H1 (cell line): ENCODE measurements at regions not wholly inside any gene's neighbourhood (a gene's known extent, or its start where the extent isn't known, plus 50 kb on each side); places are given as distances from the start of the nearest gene placed in this dataset.

Source experiments
- CTCF ChIA-PET: fragments of 300-600 bp; sonication (Branson Sonifier 250); formaldehyde crosslinking; loops from one replicate; lab custom pipeline; 2021; ENCODE audit not compliant: partially characterized antibody; lab: Charles Lee
- POLR2A ChIA-PET: fragments of 300-600 bp; sonication (Branson Sonifier 250); formaldehyde crosslinking; loops from one replicate; lab custom pipeline; 2021; ENCODE audit warnings: inconsistent platforms; ENCODE audit not compliant: partially characterized antibody; lab: Charles Lee
- DNase-seq, 2 experiments: peaks; one replicate each; pipeline versions ENCODE4 v3.0.0 to v3.0.0-alpha.2; 2010 to 2022; ENCODE audit warnings: low spot score in 2 of 2, low read depth in 1 of 2, mixed read lengths in 1 of 2
- FAIRE-seq: peaks from 2 replicates; lab custom pipeline; 2011; peaks lifted over from hg19 to GRCh38; lab: Jason Lieb, UNC
- H2AFZ ChIP-seq: 2 replicates; pipeline ENCODE4 v1.8.1; 2012; ENCODE audit warnings: low read length, inconsistent platforms
- H2AK5ac ChIP-seq: 2 replicates; pipeline ENCODE4 v1.6.1; 2013; ENCODE audit warnings: low read depth, low read length
- H2BK120ac ChIP-seq: replicated peaks from 2 replicates; pipeline ENCODE3; 2013; ENCODE audit warnings: low read depth, low read length, inconsistent platforms
- H2BK12ac ChIP-seq: 2 replicates; pipeline ENCODE4 v1.6.1; 2013; ENCODE audit warnings: low read depth, low read length
- H2BK15ac ChIP-seq: 2 replicates; pipeline ENCODE4 v1.6.1; 2013; ENCODE audit warnings: low read length
- H2BK20ac ChIP-seq: 2 replicates; pipeline ENCODE4 v1.6.1; 2013; ENCODE audit warnings: low read length
- H2BK5ac ChIP-seq: 2 replicates; pipeline ENCODE4 v1.6.1; 2013; ENCODE audit warnings: low read depth, low read length
- H3K14ac ChIP-seq: 2 replicates; pipeline ENCODE4 v1.6.1; 2013; ENCODE audit warnings: inconsistent platforms; ENCODE audit not compliant: insufficient read length
- H3K18ac ChIP-seq: 2 replicates; pipeline ENCODE4 v1.6.1; 2013; ENCODE audit warnings: low read length; ENCODE audit errors: extremely low read depth
- H3K23ac ChIP-seq: 2 replicates; pipeline ENCODE4 v1.6.1; 2013; ENCODE audit warnings: inconsistent platforms; ENCODE audit not compliant: insufficient read length
- H3K23me2 ChIP-seq: 2 replicates; pipeline ENCODE4 v1.6.1; 2013; ENCODE audit warnings: low read depth, low read length
- H3K27ac ChIP-seq: 2 replicates; pipeline ENCODE4 v1.6.1; 2011; ENCODE audit warnings: low read depth, low read length, inconsistent platforms
- H3K27me3 ChIP-seq, 4 experiments: replicated peaks in 1 of 4; 1 replicate in 1 of 4; 2 replicates in 3 of 4; pipeline versions ENCODE4 v1.6.1 to v1.8.1; 2011 to 2013; ENCODE audit warnings: low read length in 3 of 4, mild to moderate bottlenecking in 3 of 4, inconsistent platforms in 2 of 4, mixed read lengths in 2 of 4, moderate library complexity in 1 of 4; ENCODE audit not compliant: control insufficient read depth in 3 of 4, insufficient read depth in 3 of 4; ENCODE audit errors: extremely low read depth in 1 of 4
- H3K36me3 ChIP-seq, 4 experiments: 2 replicates each; pipeline versions ENCODE4 v1.6.1 to v1.8.1; 2011 to 2013; ENCODE audit warnings: mild to moderate bottlenecking in 4 of 4, low read length in 3 of 4, moderate library complexity in 2 of 4, control low read depth in 1 of 4, inconsistent platforms in 1 of 4; ENCODE audit not compliant: insufficient read depth in 4 of 4, control insufficient read depth in 2 of 4
- H3K4ac ChIP-seq: replicated peaks from 2 replicates; pipeline ENCODE3; 2013; ENCODE audit warnings: low read length, low read depth, mixed read lengths, inconsistent platforms; ENCODE audit not compliant: insufficient read length
- H3K4me1 ChIP-seq, 4 experiments: replicated peaks in 1 of 4; 1 replicate in 1 of 4; 2 replicates in 3 of 4; pipeline versions ENCODE4 v1.6.1 to v1.8.1; 2011 to 2013; ENCODE audit warnings: low read length in 3 of 4, inconsistent platforms in 2 of 4, mixed read lengths in 1 of 4; ENCODE audit not compliant: insufficient read depth in 4 of 4, control insufficient read depth in 3 of 4
- H3K4me2 ChIP-seq, 2 experiments: 2 replicates each; pipeline versions ENCODE4 v1.6.1 to v1.8.1; 2011 to 2013; ENCODE audit warnings: low read depth in 2 of 2, low read length in 2 of 2, control low read depth in 1 of 2, inconsistent platforms in 1 of 2, mild to moderate bottlenecking in 1 of 2; ENCODE audit not compliant: insufficient read depth in 1 of 2
- H3K4me3 ChIP-seq, 4 experiments: fragments of 200-600, 300-600 bp in 1 of 4; sonication (generic), shearing (Covaris generic), sonication (Bioruptor Twin) in 1 of 4; 2 replicates each; pipeline versions ENCODE4 v1.5.1 to v1.8.1; 2011 to 2016; ENCODE audit warnings: low read length in 4 of 4, low read depth in 3 of 4, control low read depth in 2 of 4, inconsistent platforms in 2 of 4, mild to moderate bottlenecking in 2 of 4, mixed read lengths in 1 of 4, moderate library complexity in 1 of 4; ENCODE audit not compliant: insufficient read depth in 2 of 4; ENCODE audit errors: extremely low read depth in 1 of 4
- H3K56ac ChIP-seq: replicated peaks from 2 replicates; pipeline ENCODE3; 2013; ENCODE audit warnings: low read depth, mild to moderate bottlenecking, mixed read lengths, low read length, inconsistent platforms; ENCODE audit not compliant: insufficient read length
- H3K79me1 ChIP-seq: 2 replicates; pipeline ENCODE4 v1.6.1; 2013; ENCODE audit warnings: low read depth, low read length, control low read depth
- H3K79me2 ChIP-seq, 2 experiments: 2 replicates each; pipeline versions ENCODE4 v1.6.1 to v1.8.1; 2012 to 2013; ENCODE audit warnings: low read length in 2 of 2, mild to moderate bottlenecking in 2 of 2, inconsistent platforms in 1 of 2; ENCODE audit not compliant: insufficient read depth in 2 of 2, control insufficient read depth in 1 of 2
- H3K9ac ChIP-seq, 4 experiments: replicated peaks in 1 of 4; 1 replicate in 1 of 4; 2 replicates in 3 of 4; pipeline versions ENCODE4 v1.6.1 to v1.8.1; 2011 to 2013; ENCODE audit warnings: low read depth in 3 of 4, low read length in 3 of 4, control low read depth in 2 of 4, mild to moderate bottlenecking in 2 of 4, moderate library complexity in 2 of 4, inconsistent platforms in 1 of 4; ENCODE audit errors: extremely low read depth in 1 of 4
- H3K9me3 ChIP-seq, 2 experiments: 2 replicates each; pipeline versions ENCODE4 v1.6.1 to v1.8.1; 2012 to 2013; ENCODE audit warnings: mild to moderate bottlenecking in 2 of 2, moderate library complexity in 2 of 2, control low read depth in 1 of 2, inconsistent platforms in 1 of 2, low read depth in 1 of 2, low read length in 1 of 2, mixed read lengths in 1 of 2; ENCODE audit not compliant: insufficient read depth in 2 of 2
- H4K20me1 ChIP-seq, 2 experiments: replicated peaks in 1 of 2; 2 replicates each; pipeline versions ENCODE3 to v1.8.1; 2011 to 2013; ENCODE audit warnings: inconsistent platforms in 2 of 2, low read length in 2 of 2, mild to moderate bottlenecking in 1 of 2; ENCODE audit not compliant: insufficient read depth in 2 of 2, control insufficient read depth in 1 of 2
- H4K5ac ChIP-seq: 2 replicates; pipeline ENCODE4 v1.6.1; 2013; ENCODE audit warnings: low read length, low read depth, mixed read lengths, inconsistent platforms; ENCODE audit not compliant: insufficient read length
- H4K8ac ChIP-seq: 2 replicates; pipeline ENCODE4 v1.8.0; 2013; ENCODE audit warnings: mild to moderate bottlenecking, moderate library complexity, low read length, inconsistent platforms; ENCODE audit not compliant: insufficient read depth; ENCODE audit errors: extremely low read depth
- H4K91ac ChIP-seq: replicated peaks from 2 replicates; pipeline ENCODE3; 2013; ENCODE audit warnings: low read length, mixed read lengths, inconsistent platforms; ENCODE audit not compliant: insufficient read length
- BRCA1 ChIP-seq: IDR thresholded peaks from 2 replicates; pipeline ENCODE4 v1.6.1; 2012; ENCODE audit warnings: low read depth, low read length, improper control_type of control experiment
- CTBP2 ChIP-seq: IDR thresholded peaks from 2 replicates; pipeline ENCODE4 v1.7.0; 2011; ENCODE audit warnings: borderline replicate concordance, mild to moderate bottlenecking, moderate library complexity, mixed read lengths, low read length; ENCODE audit not compliant: insufficient read depth, insufficient read length
- EP300 ChIP-seq, 2 experiments: IDR thresholded peaks; 1 replicate in 1 of 2; 2 replicates in 1 of 2; pipeline ENCODE4 v1.6.1; 2011 to 2012; ENCODE audit warnings: low read depth in 2 of 2, low read length in 2 of 2, mild to moderate bottlenecking in 2 of 2, borderline replicate concordance in 1 of 2, inconsistent platforms in 1 of 2, moderate library complexity in 1 of 2
- GABPA ChIP-seq: IDR thresholded peaks from 2 replicates; pipeline ENCODE4 v1.6.1; 2011; ENCODE audit warnings: mild to moderate bottlenecking, low read length, moderate library complexity, borderline replicate concordance; ENCODE audit not compliant: insufficient read depth
- HDAC2 ChIP-seq, 2 experiments: fragments of 300-600 bp in 1 of 2; sonication (generic) in 1 of 2; IDR thresholded peaks; 2 replicates each; pipeline ENCODE4 v1.6.1; 2011 to 2012; ENCODE audit warnings: low read depth in 2 of 2, low read length in 2 of 2, mild to moderate bottlenecking in 2 of 2, moderate library complexity in 2 of 2, borderline replicate concordance in 1 of 2, inconsistent platforms in 1 of 2
- JUND ChIP-seq: IDR thresholded peaks from 2 replicates; pipeline ENCODE4 v1.6.1; 2011; ENCODE audit warnings: mild to moderate bottlenecking, improper control_type of control experiment, low read length
- POLR2AphosphoS5 ChIP-seq: IDR thresholded peaks from 2 replicates; pipeline ENCODE4 v1.6.1; 2011; ENCODE audit warnings: low read depth, low read length
- RFX5 ChIP-seq: IDR thresholded peaks from 2 replicates; pipeline ENCODE4 v1.6.1; 2011; ENCODE audit warnings: low read depth, low read length, improper control_type of control experiment, borderline replicate concordance
- RXRA ChIP-seq: IDR thresholded peaks from 2 replicates; pipeline ENCODE4 v1.6.1; 2011; ENCODE audit warnings: low read depth, mild to moderate bottlenecking, low read length, moderate library complexity; ENCODE audit not compliant: insufficient read depth
- SIN3A ChIP-seq, 2 experiments: IDR thresholded peaks in 1 of 2; conservative IDR thresholded peaks in 1 of 2; 2 replicates each; pipeline ENCODE4 v1.6.1; 2011 to 2012; ENCODE audit warnings: low read length in 2 of 2, improper control_type of control experiment in 1 of 2, low read depth in 1 of 2, mild to moderate bottlenecking in 1 of 2
- SIRT6 ChIP-seq: IDR thresholded peaks from one replicate; pipeline ENCODE4 v1.7.1; 2012; ENCODE audit warnings: low read length, inconsistent platforms
- SP4 ChIP-seq: IDR thresholded peaks from 2 replicates; pipeline ENCODE4 v1.6.1; 2012; ENCODE audit warnings: low read length, inconsistent platforms
- SUZ12 ChIP-seq: fragments of 200-600 bp; sonication (generic); IDR thresholded peaks from 2 replicates; pipeline ENCODE4 v1.6.1; 2012; ENCODE audit warnings: mild to moderate bottlenecking, inconsistent platforms, low read length, moderate library complexity, mixed read lengths
- TCF12 ChIP-seq: IDR thresholded peaks from 2 replicates; pipeline ENCODE4 v1.6.1; 2011; ENCODE audit warnings: low read depth, mild to moderate bottlenecking, low read length
- TEAD4 ChIP-seq: IDR thresholded peaks from 2 replicates; pipeline ENCODE4 v1.6.1; 2012; ENCODE audit warnings: low read depth, low read length, inconsistent platforms, mixed read lengths
- WGBS, 2 experiments: shearing (Covaris generic) in 1 of 2; methylation state at CpG; one replicate each; pipeline versions ENCODE4 v1.1.6 to v1.1.7; 2013 to 2015; ENCODE audit warnings: low lambda C conversion rate in 2 of 2, mixed read lengths in 2 of 2, inconsistent platforms in 1 of 2, low coverage in 1 of 2, missing lambda C conversion rate in 1 of 2; ENCODE audit not compliant: insufficient replicate concordance in 2 of 2, insufficient coverage in 1 of 2, insufficient read length in 1 of 2; ENCODE audit errors: extremely low coverage in 1 of 2, missing lambda C conversion rate in 1 of 2; 5-methylcytosine and 5-hydroxymethylcytosine counted together

GRCh38 chr16:76035689-76036088 is 241.5 kb upstream of the CNTNAP4 start:
- no peak overlapping the region for H4K5ac ChIP-seq
- H3K23ac ChIP-seq: no peak overlapping the region
- WGBS, 2 experiments: 46% methylated on average over 2 of the region's 2 CpGs; no CpG with 5 or more reads in 1 of the 2 experiments
- TF ChIP-seq GABPA: no peak
- no peak for TF ChIP-seq SP4
- TF ChIP-seq HDAC2 (IDR thresholded peaks at IDR 0.05; ENCODE audit: borderline replicate concordance in 1 of 2, low read depth in 2 of 2, low read length in 2 of 2): no peak
- TF ChIP-seq TCF12: no peak
- no peak for TF ChIP-seq RXRA
- TF ChIP-seq EP300 (IDR thresholded peaks at IDR 0.05; ENCODE audit: borderline replicate concordance in 1 of 2, low read depth in 2 of 2, low read length in 2 of 2): no peak
- TF ChIP-seq JUND: no peak
- no peak for TF ChIP-seq BRCA1
- TF ChIP-seq POLR2AphosphoS5: no peak
- no peak for TF ChIP-seq TEAD4
- no peak for TF ChIP-seq SIN3A (conservative IDR thresholded peaks at IDR 0.05 in 1 of 2, IDR thresholded peaks at IDR 0.05 in 1 of 2; ENCODE audit: low read depth in 1 of 2, low read length in 2 of 2)
- no peak for TF ChIP-seq SUZ12
- TF ChIP-seq SIRT6: no peak
- no peak for TF ChIP-seq RFX5
- TF ChIP-seq CTBP2: no peak

More at GRCh38 chr16:76035689-76036088, 241.5 kb upstream of the CNTNAP4 start:
- DNase-seq (no peak), FAIRE-seq (no peak)
- Histone ChIP-seq H3K14ac (no peak overlapping the region), H2BK5ac (no peak overlapping the region), H3K9me3 (peaks cover 37 to 39% of the 10 kb centered on the region in 2 experiments), H3K4ac (no peak overlapping the region), H3K4me2 (no peak overlapping the region), H2AK5ac (no peak overlapping the region), H3K36me3 (peaks cover 0 to 3% (median 0%) of the 10 kb centered on the region in 4 experiments; a peak in 1 of 8 replicates), H3K79me2 (no peaks in the 10 kb centered on the region), H2BK15ac (no peak overlapping the region), H3K4me1 (no peaks in the 10 kb centered on the region), H3K79me1 (no peaks in the 10 kb centered on the region), H3K4me3 (no peak overlapping the region), H4K8ac (no peak overlapping the region), H2BK20ac (no peak overlapping the region), H2AFZ (no peak overlapping the region), H2BK120ac (no peak overlapping the region), H3K27me3 (no peaks in the 10 kb centered on the region), H4K91ac (no peak overlapping the region), H3K27ac (no peak overlapping the region), H3K23me2 (no peaks in the 10 kb centered on the region), H3K9ac (no peak overlapping the region), H2BK12ac (no peak overlapping the region), H3K18ac (no peak overlapping the region), H3K56ac (no peak overlapping the region), H4K20me1 (no peaks in the 10 kb centered on the region)
- ChIA-PET POLR2A (no interaction called here), CTCF (no interaction called here)
